KOPT-K1 (cell line): ENCODE measurements at regions not wholly inside any gene's neighbourhood (a gene's known extent, or its start where the extent isn't known, plus 50 kb on each side); places are given as distances from the start of the nearest gene placed in this dataset.
"Not testable (repeated sequence)": the region's sequence is repeated elsewhere in the genome, so short reads cannot be mapped to it uniquely, and the experiment has no call there.

ENCODE experiments used
- H3K27ac ChIP-seq: fragments of 200-600 bp; sonication (generic); 2 replicates; pipeline ENCODE4 v1.5.1; 2016; ENCODE audit warnings: antibody characterized with exemption, mild to moderate bottlenecking, low read depth, low read length; ENCODE audit not compliant: poor library complexity, severe bottlenecking
- H3K36me3 ChIP-seq: fragments of 200-600 bp; sonication (generic); 2 replicates; pipeline ENCODE4 v1.5.1; 2017; ENCODE audit warnings: antibody characterized with exemption, mild to moderate bottlenecking, low read length, moderate library complexity; ENCODE audit not compliant: insufficient read depth
- H3K9me3 ChIP-seq: fragments of 200-600 bp; sonication (generic); 2 replicates; pipeline ENCODE4 v1.5.1; 2017; ENCODE audit warnings: antibody characterized with exemption, low read length, mild to moderate bottlenecking; ENCODE audit not compliant: insufficient read depth, poor library complexity, severe bottlenecking

DNA sequence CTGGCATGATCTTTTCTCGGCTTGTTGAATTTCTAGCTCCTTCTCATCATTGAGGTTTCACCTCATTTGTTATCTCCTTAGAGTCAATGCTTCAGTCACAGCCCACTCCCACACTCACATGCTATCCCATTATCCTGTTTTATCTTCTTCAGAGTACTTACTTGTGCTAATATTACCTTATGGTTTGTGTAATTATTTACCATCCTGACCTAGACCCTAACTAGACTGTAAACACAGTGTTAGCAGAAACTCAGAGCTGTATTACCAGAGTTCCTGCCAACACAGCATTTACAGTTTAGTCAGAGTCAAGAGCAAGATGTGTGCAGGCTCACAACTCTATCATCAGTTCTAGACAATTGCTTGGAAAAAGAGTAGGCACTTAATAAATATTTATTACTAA is 144.7 kb downstream of the OTOL1 start:
- Histone ChIP-seq H3K36me3 (no peaks in the 10 kb centered on the region), H3K9me3 (no peaks in the 10 kb centered on the region), H3K27ac (no peak overlapping the region)

DNA sequence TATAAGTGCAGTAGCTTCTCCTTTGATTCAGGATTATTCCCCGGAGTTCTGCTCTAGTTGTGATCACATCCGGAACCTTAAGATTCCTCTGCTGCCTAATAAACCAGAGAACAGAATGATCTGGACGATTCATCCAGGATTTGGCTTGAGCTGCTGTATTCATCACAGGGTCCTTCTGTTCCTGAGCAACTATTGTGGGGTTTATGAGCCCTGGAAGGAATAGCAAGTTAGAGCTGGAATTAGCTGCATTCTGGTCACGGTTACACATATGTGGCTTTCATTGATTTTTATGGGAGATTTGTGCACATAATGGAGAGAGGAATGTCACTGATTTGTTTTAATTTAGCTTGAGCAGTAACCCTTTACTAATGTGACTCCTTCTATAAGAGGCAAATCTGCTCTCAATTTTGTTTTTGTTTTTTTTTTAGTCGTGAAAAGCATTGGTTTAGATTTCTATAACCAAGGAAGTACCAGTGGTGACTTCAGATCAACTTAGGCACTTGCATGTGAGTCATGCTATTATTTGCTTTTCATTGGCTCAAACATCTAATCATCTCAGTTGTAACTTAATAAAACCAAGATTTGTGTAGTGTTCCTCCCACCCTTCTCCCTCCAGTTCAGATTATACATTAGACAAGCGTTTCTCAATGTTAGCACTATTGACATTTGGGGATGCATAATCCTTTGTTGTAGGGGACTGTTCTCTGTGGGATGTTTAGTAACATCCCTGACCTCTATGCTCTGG is 148.5 kb downstream of the OTOL1 start:
- H3K27ac ChIP-seq = no peak overlapping the region
- no peaks in the 10 kb centered on the region for H3K36me3 ChIP-seq
- no peaks in the 10 kb centered on the region for H3K9me3 ChIP-seq

DNA sequence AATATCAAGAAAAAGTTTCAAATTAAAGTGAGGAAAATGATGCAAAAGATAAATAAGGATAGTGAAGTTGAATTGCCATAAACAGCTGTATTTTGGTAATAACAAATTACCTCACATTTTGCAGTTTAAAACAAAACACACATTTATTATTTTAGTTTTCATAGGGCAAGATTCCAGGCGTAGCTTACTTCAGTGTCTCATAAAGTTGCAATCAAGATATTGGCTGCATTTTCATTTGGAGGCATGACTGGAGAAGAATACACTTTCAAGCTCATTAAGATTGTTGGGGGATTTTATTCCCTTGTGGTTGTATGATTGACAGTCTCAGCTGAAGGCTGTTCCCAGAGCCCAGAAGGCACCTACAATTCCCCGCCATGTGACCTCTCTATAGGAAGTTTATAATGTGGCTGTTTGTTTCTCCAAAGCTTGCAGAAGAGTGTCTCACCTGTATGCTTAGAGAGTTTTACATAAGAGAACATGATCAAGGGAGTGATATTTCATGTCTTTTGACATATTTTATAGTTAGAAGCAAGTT is 151.4 kb downstream of the OTOL1 start:
- no peaks in the 10 kb centered on the region for H3K9me3 ChIP-seq
- H3K27ac ChIP-seq = no peak overlapping the region
- no peaks in the 10 kb centered on the region for H3K36me3 ChIP-seq

DNA sequence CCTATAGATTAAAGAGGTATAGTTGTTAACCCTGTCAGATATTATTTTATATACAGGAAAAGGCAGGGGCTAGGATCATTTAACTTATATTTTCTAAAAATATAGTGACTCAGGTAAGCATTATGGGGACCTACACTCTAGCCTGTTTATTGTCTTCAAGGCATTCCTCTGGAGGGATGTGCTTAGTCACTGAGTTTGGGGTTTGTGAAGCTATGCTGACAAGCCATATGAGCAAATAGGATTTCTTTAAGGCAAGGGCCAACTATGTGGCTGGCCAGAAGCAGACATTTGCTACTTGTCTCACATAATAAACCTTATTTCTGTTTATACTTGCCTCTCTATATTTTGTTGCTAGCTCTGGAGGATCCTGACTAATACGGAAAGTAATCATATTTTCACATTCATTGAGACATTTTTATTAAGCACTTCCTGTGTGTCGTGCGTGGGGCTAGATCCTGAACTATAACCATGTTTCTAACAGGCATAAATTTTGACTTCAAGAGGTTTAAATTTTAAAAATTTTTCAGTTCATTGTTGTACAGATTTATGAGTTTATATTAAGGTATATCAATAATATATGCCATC is 153.4 kb downstream of the OTOL1 start:
- H3K9me3 ChIP-seq = no peaks in the 10 kb centered on the region
- H3K36me3 ChIP-seq = no peaks in the 10 kb centered on the region
- no peak overlapping the region for H3K27ac ChIP-seq

DNA sequence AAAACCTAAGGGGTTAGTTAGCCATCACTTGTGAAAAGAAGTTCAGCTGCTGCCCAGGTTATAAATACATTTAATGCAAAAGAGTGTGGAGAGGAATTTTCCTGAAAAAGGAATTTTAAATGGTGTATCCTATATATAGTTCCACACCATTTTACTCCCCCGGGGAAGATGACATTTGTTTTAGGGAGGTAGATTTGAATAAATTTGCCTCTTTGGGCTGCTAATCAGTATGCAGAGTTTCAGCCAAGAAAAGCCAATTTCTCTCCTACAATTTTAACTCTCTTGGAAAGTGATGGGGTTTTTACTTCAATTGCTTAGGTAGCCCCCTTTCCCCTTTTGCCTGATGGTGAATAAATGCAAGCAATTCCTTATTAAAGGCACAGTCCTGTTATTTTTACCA is 161.2 kb downstream of the OTOL1 start:
- Histone ChIP-seq H3K36me3 (no peaks in the 10 kb centered on the region), H3K9me3 (no peaks in the 10 kb centered on the region), H3K27ac (no peak overlapping the region)

DNA sequence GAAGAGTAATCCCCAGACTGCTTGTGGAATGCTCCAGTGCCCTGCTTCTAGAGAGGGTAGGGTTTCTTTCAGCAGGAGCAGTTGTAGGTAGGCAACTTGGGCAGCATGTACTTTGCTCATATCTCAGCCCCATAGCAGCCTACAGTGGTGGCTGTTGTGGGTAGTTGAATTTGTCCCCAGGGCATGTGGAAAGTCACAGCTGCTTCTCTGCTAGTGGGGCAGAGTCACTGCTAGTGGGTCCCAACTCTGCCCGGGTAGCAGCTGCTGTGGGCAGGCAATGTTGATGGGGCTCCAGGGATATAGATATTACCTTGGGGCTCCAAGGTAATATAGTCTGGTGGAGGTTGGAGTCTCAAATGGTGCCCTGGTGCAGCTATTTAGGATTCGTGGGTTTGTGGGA is 174.5 kb downstream of the OTOL1 start:
- no peak overlapping the region for H3K27ac ChIP-seq
- H3K36me3 ChIP-seq = no peaks in the 10 kb centered on the region
- no peaks in the 10 kb centered on the region for H3K9me3 ChIP-seq

DNA sequence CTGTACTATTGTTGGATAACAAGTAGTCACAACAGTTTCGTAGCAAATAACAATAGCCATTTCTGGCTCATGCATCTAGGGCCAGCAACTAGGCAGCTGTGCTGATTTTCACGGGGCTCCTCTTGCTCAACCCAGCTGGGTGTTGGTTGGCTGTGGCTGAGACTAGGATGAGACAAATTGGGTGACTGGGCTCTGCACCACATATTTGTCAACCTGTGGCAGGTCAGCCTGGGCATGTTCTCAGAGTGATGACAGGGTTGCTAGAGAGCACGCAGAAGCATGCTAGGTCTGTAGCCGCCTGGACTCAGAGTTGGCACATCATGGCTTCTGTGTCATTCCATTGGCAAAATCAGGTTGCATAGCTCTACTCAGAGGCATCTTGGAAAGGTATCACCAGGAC is 175.9 kb downstream of the OTOL1 start:
- Histone ChIP-seq H3K27ac (no peak overlapping the region), H3K9me3 (no peaks in the 10 kb centered on the region), H3K36me3 (no peaks in the 10 kb centered on the region)

DNA sequence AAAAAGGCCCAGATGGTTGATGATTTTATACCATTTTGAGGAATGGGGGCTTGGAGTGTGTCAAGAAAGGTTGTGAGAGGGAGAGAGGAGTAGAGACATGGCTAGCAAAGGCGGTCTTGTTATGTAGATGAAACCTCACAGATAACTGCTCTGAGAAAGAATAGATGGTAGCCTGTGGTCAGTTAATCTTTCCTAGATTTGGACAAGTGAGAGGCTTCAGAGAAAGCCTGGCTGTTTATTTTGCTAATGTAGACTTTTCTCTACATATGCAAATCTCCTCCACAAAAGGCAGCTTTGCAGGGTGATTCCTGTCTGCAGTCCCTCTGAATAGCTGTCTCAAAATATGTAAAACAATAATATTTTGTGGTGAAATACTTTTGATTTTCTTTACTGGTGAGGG is 177.3 kb downstream of the OTOL1 start:
- Histone ChIP-seq H3K27ac (no peak overlapping the region), H3K9me3 (no peaks in the 10 kb centered on the region), H3K36me3 (no peaks in the 10 kb centered on the region)

DNA sequence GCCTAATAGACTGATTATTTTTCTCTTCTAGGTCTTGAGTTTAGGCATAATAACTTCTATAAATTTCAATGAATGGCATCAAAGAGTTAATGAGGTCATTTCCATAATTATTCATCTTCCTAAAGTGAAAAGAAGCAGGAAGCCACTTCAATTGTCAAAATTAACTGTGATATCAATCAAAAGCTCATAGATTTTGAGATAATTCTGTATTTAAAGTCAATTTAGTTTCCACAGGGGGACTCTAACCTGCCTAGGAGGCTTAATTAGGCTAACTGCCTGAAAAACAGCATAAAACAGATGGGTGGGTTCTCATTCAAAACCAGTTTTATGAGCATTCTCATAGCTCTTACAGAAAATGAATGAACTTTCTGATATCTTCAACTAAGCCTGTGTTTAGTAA is 177.8 kb downstream of the OTOL1 start:
- H3K27ac ChIP-seq = no peak overlapping the region
- H3K9me3 ChIP-seq = no peaks in the 10 kb centered on the region
- no peaks in the 10 kb centered on the region for H3K36me3 ChIP-seq

DNA sequence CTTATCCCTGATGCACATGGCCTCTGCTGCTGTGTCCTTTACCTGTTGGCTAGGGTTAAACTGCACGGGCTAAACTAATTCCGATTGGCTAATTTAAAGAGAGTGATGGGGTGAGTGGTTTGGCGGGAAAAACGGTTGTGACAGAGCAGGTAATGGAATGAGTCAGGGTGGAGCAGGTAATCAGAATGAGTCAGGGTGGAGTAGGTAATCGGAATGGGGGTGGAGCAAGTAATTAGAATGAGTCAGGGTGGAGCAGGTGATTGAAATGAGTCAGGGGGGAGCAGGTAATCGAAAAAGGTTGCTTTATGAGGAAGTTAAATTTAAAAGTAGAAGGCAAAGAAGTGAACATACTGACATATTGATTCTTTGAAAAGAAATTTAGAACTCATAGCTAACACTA is 185.2 kb downstream of the OTOL1 start:
- not testable (repeated sequence) for H3K27ac ChIP-seq

DNA sequence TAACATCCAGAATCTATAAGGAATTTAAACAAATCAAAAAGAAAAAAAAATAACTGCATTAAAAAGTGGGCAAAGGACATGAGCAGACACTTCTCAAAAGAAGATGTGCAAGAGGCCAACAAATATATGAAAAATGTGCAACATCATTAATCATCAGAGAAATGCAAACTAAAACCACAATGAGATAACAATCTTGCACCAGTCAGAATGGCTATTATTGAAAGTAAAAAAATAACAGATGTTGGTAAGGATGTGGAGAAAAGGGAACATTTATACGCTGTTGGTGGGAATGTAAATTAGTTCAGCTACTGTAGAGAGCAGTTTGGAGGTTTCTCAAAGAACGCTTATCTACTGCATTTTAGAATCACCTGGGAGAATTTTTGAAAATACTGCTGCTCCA is 186.1 kb downstream of the OTOL1 start:
- H3K9me3 ChIP-seq = no peaks in the 10 kb centered on the region
- no peak overlapping the region for H3K27ac ChIP-seq
- H3K36me3 ChIP-seq = no peaks in the 10 kb centered on the region

More for the DNA sequence above, 185.2 kb downstream of the OTOL1 start:
- not testable (repeated sequence) for H3K36me3 ChIP-seq, H3K9me3 ChIP-seq

DNA sequence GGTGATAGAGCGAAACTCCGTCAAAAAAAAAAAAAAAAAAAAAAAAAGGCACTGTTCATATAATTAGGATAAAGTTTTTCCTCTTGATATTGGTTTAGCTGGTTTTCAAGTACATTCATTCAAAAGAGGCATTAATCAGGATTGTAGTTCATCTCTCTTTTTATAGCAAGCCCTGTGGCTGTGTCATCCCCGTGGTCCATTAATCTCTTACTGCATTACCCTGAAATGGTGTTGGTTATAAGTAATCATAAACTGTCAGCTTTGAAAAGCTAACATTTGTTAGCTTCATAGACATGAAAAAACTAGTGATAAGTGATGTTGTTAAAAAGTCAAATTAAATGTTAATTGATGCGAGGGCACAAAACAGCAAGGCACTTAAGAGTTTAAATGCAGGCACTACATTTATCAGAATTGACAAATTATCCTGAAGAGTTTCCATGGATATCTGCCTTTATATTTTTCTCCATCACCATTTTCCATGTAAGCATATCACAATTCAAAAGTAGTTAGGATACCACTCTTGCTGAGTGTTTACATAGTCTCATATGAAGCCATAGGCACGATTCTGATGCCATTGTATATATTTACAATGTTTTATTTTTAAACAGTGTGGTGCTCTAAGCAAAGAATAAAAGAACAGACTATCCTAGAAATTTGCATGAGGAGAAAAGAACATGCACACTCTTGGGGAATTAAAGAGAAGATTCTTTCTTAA is 193.1 kb downstream of the OTOL1 start:
- no peak overlapping the region for H3K27ac ChIP-seq
- H3K9me3 ChIP-seq = no peaks in the 10 kb centered on the region

DNA sequence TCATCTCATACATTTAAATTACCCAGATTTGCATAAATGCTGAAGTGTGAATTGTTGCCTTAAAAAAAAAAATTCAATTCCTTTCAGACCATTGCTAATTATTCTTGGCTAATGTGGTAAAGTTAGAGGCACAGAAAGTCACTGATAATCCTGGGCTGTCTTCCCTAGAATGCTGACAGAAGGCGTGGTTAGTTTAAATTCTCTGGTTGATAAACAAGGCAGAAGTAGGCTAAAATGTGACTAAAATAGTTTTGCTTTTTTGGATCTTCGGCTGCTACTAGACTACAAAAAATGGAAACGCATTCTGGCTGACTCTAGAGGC is 193.7 kb downstream of the OTOL1 start:
- Histone ChIP-seq H3K9me3 (no peaks in the 10 kb centered on the region), H3K36me3 (no peaks in the 10 kb centered on the region), H3K27ac (no peak overlapping the region)

More for the DNA sequence above, 193.1 kb downstream of the OTOL1 start:
- no peaks in the 10 kb centered on the region for H3K36me3 ChIP-seq

DNA sequence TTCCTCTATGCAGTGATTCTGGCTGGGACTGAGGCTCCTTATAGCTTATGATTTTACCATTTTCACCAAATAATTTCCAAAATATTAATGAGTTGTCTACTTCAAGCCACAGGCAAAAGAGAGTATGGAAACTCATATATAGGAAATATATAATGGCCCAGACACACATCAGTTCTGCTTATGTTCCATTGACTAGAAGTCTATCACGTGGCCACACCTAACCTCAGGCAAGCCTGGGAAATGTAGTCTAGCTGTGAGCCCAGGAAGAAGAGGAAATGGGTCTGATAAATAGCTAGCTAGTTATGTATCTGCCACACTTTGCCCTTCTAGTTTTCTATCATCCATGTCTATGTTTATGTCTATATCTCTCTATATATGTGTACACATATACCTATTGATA is 195.1 kb downstream of the OTOL1 start:
- Histone ChIP-seq H3K9me3 (no peaks in the 10 kb centered on the region), H3K27ac (no peak overlapping the region), H3K36me3 (no peaks in the 10 kb centered on the region)

DNA sequence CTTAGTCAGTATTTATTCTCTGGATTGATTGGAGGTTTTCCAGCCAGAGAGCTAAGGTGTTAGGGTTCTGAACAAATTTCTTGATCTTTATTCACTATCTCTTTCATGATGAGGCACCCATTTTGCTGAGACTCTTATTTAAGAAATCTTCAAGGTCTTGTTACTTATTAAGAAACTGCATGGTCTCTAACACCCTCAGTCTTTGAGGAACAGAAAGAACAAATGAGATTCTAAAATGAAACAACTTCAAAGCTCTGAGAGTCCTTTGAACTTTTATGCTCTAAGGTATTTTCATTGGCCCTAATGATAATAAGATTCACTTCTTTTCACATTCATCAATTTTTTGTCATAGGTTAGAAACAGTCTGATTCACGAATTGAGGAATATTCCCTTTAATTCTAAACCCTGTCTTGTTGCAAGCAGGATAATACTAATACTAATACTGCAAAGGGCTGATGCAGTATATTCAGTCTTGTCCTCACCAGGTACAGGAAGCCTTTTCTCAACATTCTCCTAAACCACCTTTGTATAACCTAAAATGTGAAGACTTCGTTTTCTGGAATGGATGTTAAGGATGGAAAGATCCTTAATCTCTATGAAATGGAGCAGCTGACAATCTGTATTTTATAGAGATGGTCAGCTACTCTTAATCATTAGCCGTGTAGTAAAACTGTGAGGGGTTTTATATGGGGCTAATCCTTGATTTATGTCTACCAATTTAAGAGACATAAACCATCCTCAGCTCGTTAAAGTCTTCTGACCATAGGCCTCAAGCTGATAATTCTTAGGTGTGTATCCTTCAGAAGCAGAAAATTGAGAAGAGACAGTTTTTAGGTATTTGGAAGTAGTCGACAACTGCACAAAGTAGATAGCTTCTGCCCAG is 198.3 kb downstream of the OTOL1 start:
- Histone ChIP-seq H3K36me3 (no peaks in the 10 kb centered on the region), H3K9me3 (no peaks in the 10 kb centered on the region), H3K27ac (no peak overlapping the region)
